Loucy (cell line): ENCODE measurements at regions not wholly inside any gene's neighbourhood (a gene's known extent, or its start where the extent isn't known, plus 50 kb on each side); places are given as distances from the start of the nearest gene placed in this dataset.

Experiments
- H2AFZ ChIP-seq: fragments of 200-600 bp; sonication (generic); 2 replicates; pipeline ENCODE4 v1.6.0; 2016; ENCODE audit warnings: antibody characterized with exemption, mild to moderate bottlenecking, low read length, moderate library complexity
- H3F3A ChIP-seq: fragments of 200-600 bp; 2 replicates; pipeline ENCODE4 v1.6.0; 2016; ENCODE audit warnings: antibody characterized with exemption, low read depth, mild to moderate bottlenecking
- H3K27me3 ChIP-seq: fragments of 200-600 bp; sonication (generic); 2 replicates; pipeline ENCODE4 v1.6.1; 2014; ENCODE audit warnings: low read length, mild to moderate bottlenecking; ENCODE audit not compliant: insufficient read depth, poor library complexity, severe bottlenecking
- H3K36me3 ChIP-seq: fragments of 200-600 bp; sonication (generic); 2 replicates; pipeline ENCODE4 v1.6.1; 2016; ENCODE audit warnings: low read length; ENCODE audit not compliant: insufficient read depth
- H3K4me1 ChIP-seq: fragments of 200-600 bp; sonication (generic); 2 replicates; pipeline ENCODE4 v1.5.1; 2014; ENCODE audit warnings: low read length, mild to moderate bottlenecking; ENCODE audit not compliant: insufficient read depth, poor library complexity, severe bottlenecking
- H3K4me2 ChIP-seq: fragments of 200-600 bp; sonication (generic); 2 replicates; pipeline ENCODE4 v1.6.0; 2014; ENCODE audit warnings: antibody characterized with exemption, low read length, low read depth, mild to moderate bottlenecking; ENCODE audit not compliant: poor library complexity, severe bottlenecking
- H3K4me3 ChIP-seq: fragments of 200-600 bp; sonication (generic); 2 replicates; pipeline ENCODE4 v1.5.1; 2014; ENCODE audit warnings: low read length, mild to moderate bottlenecking, mixed read lengths; ENCODE audit not compliant: poor library complexity, severe bottlenecking
- H3K79me2 ChIP-seq: fragments of 200-600 bp; sonication (generic); 2 replicates; pipeline ENCODE4 v1.6.1; 2014; ENCODE audit warnings: low read length; ENCODE audit not compliant: insufficient read depth
- H3K9ac ChIP-seq: fragments of 200-600 bp; sonication (generic); 2 replicates; pipeline ENCODE4 v1.6.0; 2014; ENCODE audit warnings: mild to moderate bottlenecking, low read depth, low read length, moderate library complexity; ENCODE audit not compliant: poor library complexity, severe bottlenecking
- H3K9me2 ChIP-seq: fragments of 200-600 bp; sonication (generic); replicated peaks from 2 replicates; pipeline ENCODE4 v1.6.1; 2016; ENCODE audit warnings: low read depth, low read length, mixed read lengths
- H3K9me3 ChIP-seq: fragments of 200-600 bp; sonication (generic); 2 replicates; pipeline ENCODE4 v1.6.1; 2014; ENCODE audit warnings: mild to moderate bottlenecking, antibody characterized with exemption, low read length, low read depth; ENCODE audit not compliant: insufficient read depth
- H4K20me1 ChIP-seq: fragments of 200-600 bp; sonication (generic); 2 replicates; pipeline ENCODE4 v1.6.0; 2014; ENCODE audit warnings: antibody characterized with exemption, low read length, mild to moderate bottlenecking; ENCODE audit not compliant: insufficient read depth, poor library complexity, severe bottlenecking
- CTCF ChIP-seq: fragments of 200-600 bp; sonication (generic); conservative IDR thresholded peaks from 2 replicates; pipeline ENCODE4 v1.5.1; 2014; ENCODE audit warnings: mild to moderate bottlenecking, antibody characterized with exemption, low read length
- EZH2phosphoT487 ChIP-seq: fragments of 200-600 bp; IDR thresholded peaks from 2 replicates; pipeline ENCODE4 v1.6.1; 2018; ENCODE audit warnings: antibody characterized with exemption, mild to moderate bottlenecking, moderate library complexity, borderline replicate concordance

DNA sequence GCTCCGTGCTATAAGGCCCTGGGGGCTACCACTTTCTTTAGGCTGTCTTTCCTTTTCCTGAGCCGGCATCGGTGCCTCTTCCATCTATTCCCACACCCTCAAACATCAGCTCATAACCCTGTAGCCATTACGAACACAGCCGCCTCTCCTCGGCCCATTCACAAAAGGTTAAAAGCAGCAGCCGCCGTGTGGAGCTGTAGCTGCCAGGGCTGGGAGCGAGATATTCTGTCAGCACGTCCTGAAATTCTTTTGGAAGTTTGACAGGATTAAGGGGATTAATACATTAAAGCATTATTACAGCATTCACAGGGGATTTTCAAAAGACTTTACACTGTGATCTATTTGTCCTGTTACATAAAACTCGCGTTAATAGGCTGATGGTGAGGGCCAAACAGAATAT, 428.2 kb downstream of the CDK5RAP2 start:
- H4K20me1 ChIP-seq = no peaks in the 10 kb centered on the region
- H3K27me3 ChIP-seq = no peaks in the 10 kb centered on the region
- H3K4me1 ChIP-seq = no peaks in the 10 kb centered on the region
- TF ChIP-seq EZH2phosphoT487 = no peak
- TF ChIP-seq CTCF = no peak
- no peaks in the 10 kb centered on the region for H3K9me3 ChIP-seq
- H3K79me2 ChIP-seq = no peaks in the 10 kb centered on the region
- H3F3A ChIP-seq = no peaks in the 10 kb centered on the region
- no peak overlapping the region for H3K4me3 ChIP-seq
- H3K9ac ChIP-seq = no peak overlapping the region
- no peak overlapping the region for H2AFZ ChIP-seq
- no peaks in the 10 kb centered on the region for H3K36me3 ChIP-seq
- no peak overlapping the region for H3K4me2 ChIP-seq
- no peaks in the 10 kb centered on the region for H3K9me2 ChIP-seq

GRCh38 chr9:120151149-120151548, 428.8 kb downstream of the CDK5RAP2 start:
- H3K4me2 ChIP-seq = no peak overlapping the region
- H3K79me2 ChIP-seq = no peaks in the 10 kb centered on the region
- no peaks in the 10 kb centered on the region for H3K36me3 ChIP-seq
- H3K9me2 ChIP-seq = no peaks in the 10 kb centered on the region
- no peaks in the 10 kb centered on the region for H3K4me1 ChIP-seq
- no peaks in the 10 kb centered on the region for H3K9me3 ChIP-seq
- H3F3A ChIP-seq = no peaks in the 10 kb centered on the region
- H3K4me3 ChIP-seq = no peak overlapping the region
- no peak overlapping the region for H3K9ac ChIP-seq
- H3K27me3 ChIP-seq = no peaks in the 10 kb centered on the region
- H4K20me1 ChIP-seq = no peaks in the 10 kb centered on the region
- TF ChIP-seq EZH2phosphoT487 (no peak), CTCF (no peak)
- H2AFZ ChIP-seq = no peak overlapping the region

GRCh38 chr9:120138955-120139354, 441.0 kb downstream of the CDK5RAP2 start:
- Histone ChIP-seq H3K9me2 (no peaks in the 10 kb centered on the region), H3F3A (no peaks in the 10 kb centered on the region), H2AFZ (no peak overlapping the region), H3K36me3 (no peaks in the 10 kb centered on the region), H3K27me3 (no peaks in the 10 kb centered on the region), H3K9me3 (peaks cover 3% of the 10 kb centered on the region; the same call in 1 of the 2 replicates), H4K20me1 (no peaks in the 10 kb centered on the region), H3K79me2 (no peaks in the 10 kb centered on the region), H3K4me1 (no peaks in the 10 kb centered on the region), H3K9ac (no peak overlapping the region), H3K4me3 (no peak overlapping the region), H3K4me2 (no peak overlapping the region)
- TF ChIP-seq CTCF (no peak), EZH2phosphoT487 (no peak)
